HepG2 (cell line): ENCODE measurements at regions not wholly inside any gene's neighbourhood (a gene's known extent, or its start where the extent isn't known, plus 50 kb on each side); places are given as distances from the start of the nearest gene placed in this dataset.

Experiments used
- DNMT1 ChIP-seq: sonication (generic); formaldehyde crosslinking; IDR thresholded peaks from 2 replicates; pipeline ENCODE4 v1.5.1; 2020; ENCODE audit warnings: mild to moderate bottlenecking, missing genetic modification reagents
- EP300 ChIP-seq, 3 experiments: sonication (generic) in 1 of 3; formaldehyde crosslinking in 1 of 3; IDR thresholded peaks; 2 replicates each; pipeline versions ENCODE4 v1.5.1 to v1.6.1; 2011 to 2020; ENCODE audit warnings: low read depth in 2 of 3, low read length in 2 of 3, borderline replicate concordance in 1 of 3, improper control_type of control experiment in 1 of 3, mild to moderate bottlenecking in 1 of 3, missing genetic modification reagents in 1 of 3, moderate library complexity in 1 of 3
- HMGXB4 ChIP-seq, 2 experiments: sonication (generic) in 1 of 2; formaldehyde crosslinking in 1 of 2; IDR thresholded peaks; 2 replicates each; pipeline versions ENCODE4 v1.4.0 to v1.6.1; 2018 to 2020; ENCODE audit warnings: missing genetic modification reagents in 2 of 2, borderline replicate concordance in 1 of 2, low read depth in 1 of 2, mild to moderate bottlenecking in 1 of 2, missing biosample characterization in 1 of 2
- JUND ChIP-seq: sonication (generic); formaldehyde crosslinking; IDR thresholded peaks from 2 replicates; pipeline ENCODE4 v1.8.0; 2022; ENCODE audit warnings: mild to moderate bottlenecking, missing genetic modification reagents
- MAX ChIP-seq: IDR thresholded peaks from 2 replicates; pipeline ENCODE4 v1.6.1; 2012; ENCODE audit warnings: inconsistent platforms
- MNT ChIP-seq: fragments of 450-650 bp; IDR thresholded peaks from 2 replicates; pipeline ENCODE4 v1.6.1; 2016
- SUZ12 ChIP-seq: fragments of 150-350 bp; IDR thresholded peaks from 2 replicates; pipeline ENCODE4 v1.6.1; 2014; ENCODE audit warnings: low read depth, low read length
- ZNF335 ChIP-seq: sonication (generic); formaldehyde crosslinking; IDR thresholded peaks from 2 replicates; pipeline ENCODE4 v1.4.0; 2020; ENCODE audit warnings: missing genetic modification reagents
- ZNF432 ChIP-seq: sonication (generic); formaldehyde crosslinking; IDR thresholded peaks from 2 replicates; pipeline ENCODE4 v1.5.0; 2020; ENCODE audit warnings: missing genetic modification reagents, mild to moderate bottlenecking, borderline replicate concordance
- ZNF562 ChIP-seq: sonication (generic); formaldehyde crosslinking; IDR thresholded peaks from 2 replicates; pipeline ENCODE4 v1.8.0; 2022; ENCODE audit warnings: missing genetic modification reagents, borderline replicate concordance
- ZNF598 ChIP-seq: sonication (generic); formaldehyde crosslinking; IDR thresholded peaks from 2 replicates; pipeline ENCODE4 v1.5.1; 2020; ENCODE audit warnings: mild to moderate bottlenecking, missing genetic modification reagents, borderline replicate concordance
- ZNF615 ChIP-seq: sonication (generic); formaldehyde crosslinking; IDR thresholded peaks from 2 replicates; pipeline ENCODE4 v1.5.0; 2020; ENCODE audit warnings: mild to moderate bottlenecking, missing genetic modification reagents, borderline replicate concordance
- ZZZ3 ChIP-seq: sonication (generic); formaldehyde crosslinking; IDR thresholded peaks from 2 replicates; pipeline ENCODE4 v1.4.0; 2020; ENCODE audit warnings: missing genetic modification reagents, mild to moderate bottlenecking, borderline replicate concordance

GRCh38 chr3:66656609-66657008 is 155.8 kb upstream of the LRIG1 start:
- no peak for TF ChIP-seq HMGXB4 (CRISPR knock-in tag; IDR thresholded peaks at IDR 0.05; ENCODE audit: borderline replicate concordance in 1 of 2, low read depth in 1 of 2)
- no peak for TF ChIP-seq ZNF432 (CRISPR knock-in tag)
- no peak for TF ChIP-seq ZNF335
- no peak for TF ChIP-seq SUZ12
- TF ChIP-seq JUND (CRISPR knock-in tag), result no peak
- TF ChIP-seq EP300 (IDR thresholded peaks at IDR 0.05; ENCODE audit: low read depth in 2 of 2, low read length in 2 of 2), result no peak
- TF ChIP-seq EP300 (CRISPR knock-in tag; IDR thresholded peaks at IDR 0.05; ENCODE audit: borderline replicate concordance), result no peak
- no peak for TF ChIP-seq DNMT1
- TF ChIP-seq ZNF598, result no peak
- no peak for TF ChIP-seq MNT
- TF ChIP-seq MAX, result no peak
- no peak for TF ChIP-seq ZNF615 (CRISPR knock-in tag)
- TF ChIP-seq ZZZ3 (CRISPR knock-in tag), result no peak
- TF ChIP-seq ZNF562 (CRISPR knock-in tag), result no peak
